ENCODE measurements at regions not wholly inside any gene's neighbourhood (a gene's known extent, or its start where the extent isn't known, plus 50 kb on each side); places are given as distances from the start of the nearest gene placed in this dataset.

- no peak for TF ChIP-seq CTCF (conservative IDR thresholded peaks at IDR 0.05; ENCODE audit: low read depth, low read length)
- H3K4me3 ChIP-seq (ENCODE audit: low read length) = no peak overlapping the region
- no peak for DNase-seq (ENCODE audit: low read depth)
These were observed 318.5 kb upstream of the ZWINT start for GRCh38 chr10:56679578-56679977.

DNA sequence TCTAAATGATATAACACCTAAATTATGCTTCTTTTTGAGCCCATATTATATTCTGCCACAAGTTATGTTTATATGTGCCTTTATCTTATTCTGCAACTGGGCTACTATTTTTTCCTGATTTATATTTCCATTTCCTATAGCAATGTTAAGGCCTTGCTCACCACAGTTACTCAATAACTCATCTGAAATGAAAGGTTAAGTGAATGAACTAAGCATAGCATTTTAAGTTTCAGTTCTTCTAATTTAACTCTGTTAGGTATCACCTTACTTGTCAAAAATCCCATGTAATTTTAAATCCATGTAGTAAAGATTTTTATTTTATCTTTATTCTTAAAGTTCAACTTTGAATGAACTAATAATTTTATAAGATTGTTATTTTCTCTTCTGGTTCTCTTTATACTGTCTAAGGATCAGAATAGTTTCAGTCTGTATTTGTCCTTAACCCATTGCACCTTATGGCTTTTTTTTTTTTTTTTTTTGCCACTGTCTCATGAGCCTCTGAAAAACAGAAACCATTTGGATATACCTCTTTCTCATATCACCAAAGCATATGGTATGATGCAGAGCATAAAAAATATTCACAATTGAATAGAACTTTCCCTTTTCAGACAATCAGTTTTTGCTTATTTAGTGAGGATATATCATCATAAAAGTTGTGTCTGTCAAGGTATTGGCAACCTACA lies 301.8 kb upstream of the ZWINT start:
- no peak overlapping the region for H3K4me3 ChIP-seq (ENCODE audit: low read length)
- no peak for TF ChIP-seq CTCF (conservative IDR thresholded peaks at IDR 0.05; ENCODE audit: low read depth, low read length)
- DNase-seq (ENCODE audit: low read depth) = no peak

DNA sequence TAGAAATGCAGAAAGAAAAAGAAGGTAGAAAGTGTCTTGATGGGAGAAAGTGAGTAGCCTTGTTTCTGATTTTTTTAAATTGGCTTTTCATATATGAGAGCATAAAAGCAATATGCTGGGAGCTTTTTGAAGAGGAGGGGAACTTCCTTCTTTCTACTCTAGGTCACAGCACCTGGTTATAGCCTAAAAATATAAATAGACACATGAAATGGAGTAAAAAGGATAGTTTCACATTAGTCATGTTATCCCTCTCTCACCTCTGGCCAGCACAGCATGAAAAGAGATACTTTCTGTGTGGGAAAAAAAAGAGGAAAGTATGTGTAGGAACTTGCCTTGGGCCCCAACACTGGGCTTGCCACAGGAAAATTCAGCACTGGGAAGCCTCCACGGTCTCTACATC lies 292.2 kb upstream of the ZWINT start:
- no peak for TF ChIP-seq CTCF (conservative IDR thresholded peaks at IDR 0.05; ENCODE audit: low read depth, low read length)
- no peak for DNase-seq (ENCODE audit: low read depth)
- no peak overlapping the region for H3K4me3 ChIP-seq (ENCODE audit: low read length)

GRCh38 chr10:56646329-56647111 lies 285.5 kb upstream of the ZWINT start:
- no peak for TF ChIP-seq CTCF (conservative IDR thresholded peaks at IDR 0.05; ENCODE audit: low read depth, low read length)
- no peak for DNase-seq (ENCODE audit: low read depth)

DNA sequence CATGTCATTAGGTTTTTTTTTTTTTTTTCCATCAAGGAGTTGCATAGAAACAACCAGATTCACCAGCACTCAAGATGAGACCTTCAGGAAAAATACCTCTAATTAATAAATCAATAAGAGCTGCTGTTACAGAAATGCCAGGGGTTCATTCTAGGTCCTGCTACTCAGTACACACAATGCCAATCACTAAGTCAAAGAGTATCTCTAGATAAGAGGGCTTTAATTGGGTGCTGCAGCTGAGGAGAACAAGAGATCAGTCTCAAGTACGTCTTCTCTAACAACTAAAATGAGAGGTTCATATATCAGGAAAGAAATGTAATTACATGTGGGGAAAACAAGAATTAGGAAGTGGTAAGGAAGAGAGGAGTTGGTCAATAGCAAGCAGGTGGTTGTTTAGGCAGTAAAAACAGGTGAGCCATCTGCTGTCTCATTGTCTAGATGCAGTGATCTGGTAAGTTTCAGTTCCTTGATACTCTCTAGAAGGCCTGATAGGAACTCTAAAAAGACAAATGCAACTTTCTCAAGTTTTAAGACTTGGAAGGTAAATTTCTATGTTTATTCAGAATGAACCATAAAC lies 272.9 kb upstream of the ZWINT start:
- no peak overlapping the region for H3K4me3 ChIP-seq (ENCODE audit: low read length)
- TF ChIP-seq CTCF (conservative IDR thresholded peaks at IDR 0.05; ENCODE audit: low read depth, low read length) = no peak
- no peak for DNase-seq (ENCODE audit: low read depth)

More at GRCh38 chr10:56646329-56647111, 285.5 kb upstream of the ZWINT start:
- no peak overlapping the region for H3K4me3 ChIP-seq (ENCODE audit: low read length)

DNA sequence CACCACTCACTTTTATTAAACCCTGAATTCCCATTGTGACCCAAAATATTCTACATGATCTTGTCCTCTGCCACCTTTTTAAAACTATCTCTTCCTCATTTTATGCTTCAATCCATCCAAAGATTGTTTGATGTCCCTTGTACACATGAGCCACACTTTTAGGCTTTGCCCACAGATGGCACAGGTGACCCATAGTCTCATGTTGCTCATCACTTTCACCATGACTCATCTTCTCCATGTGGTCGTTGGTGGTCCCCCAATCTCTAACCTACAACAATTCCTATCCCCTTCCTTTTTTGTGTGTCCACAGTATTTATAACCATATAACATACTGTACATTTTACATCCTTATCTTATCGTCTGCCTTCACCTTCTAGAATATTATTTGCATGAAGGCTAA lies 271.5 kb upstream of the ZWINT start:
- no peak for DNase-seq (ENCODE audit: low read depth)
- no peak for TF ChIP-seq CTCF (conservative IDR thresholded peaks at IDR 0.05; ENCODE audit: low read depth, low read length)
- no peak overlapping the region for H3K4me3 ChIP-seq (ENCODE audit: low read length)
